SK-N-DZ (cell line): ENCODE measurements at regions not wholly inside any gene's neighbourhood (a gene's known extent, or its start where the extent isn't known, plus 50 kb on each side); places are given as distances from the start of the nearest gene placed in this dataset.

Source experiments
- DNase-seq: peaks from one replicate; pipeline ENCODE4 v3.0.0-alpha.2; 2015; ENCODE audit warnings: low spot score

- DNase-seq = no peak
Measured at GRCh38 chr1:221459558-221459957, 282.3 kb downstream of the DUSP10 start.

DNA sequence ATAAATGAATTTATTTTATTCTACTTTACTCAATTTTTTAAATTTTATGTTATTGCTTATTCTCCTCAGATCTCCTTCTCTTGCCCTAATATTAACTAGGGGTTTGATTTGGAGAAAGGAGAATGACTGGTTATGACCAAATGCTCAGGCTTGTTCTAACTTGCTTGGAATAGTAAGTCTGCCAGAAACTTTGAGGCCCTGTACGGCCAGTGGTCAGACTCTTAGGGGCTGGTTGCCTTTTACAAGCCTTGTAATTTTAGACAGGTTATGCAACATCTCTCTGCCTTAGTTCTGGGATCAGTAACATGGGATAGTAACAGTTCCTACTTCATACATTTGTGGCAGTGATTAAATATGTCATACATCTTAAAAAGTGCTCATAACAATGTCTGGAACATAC, 279.5 kb downstream of the DUSP10 start:
- no peak for DNase-seq

DNA sequence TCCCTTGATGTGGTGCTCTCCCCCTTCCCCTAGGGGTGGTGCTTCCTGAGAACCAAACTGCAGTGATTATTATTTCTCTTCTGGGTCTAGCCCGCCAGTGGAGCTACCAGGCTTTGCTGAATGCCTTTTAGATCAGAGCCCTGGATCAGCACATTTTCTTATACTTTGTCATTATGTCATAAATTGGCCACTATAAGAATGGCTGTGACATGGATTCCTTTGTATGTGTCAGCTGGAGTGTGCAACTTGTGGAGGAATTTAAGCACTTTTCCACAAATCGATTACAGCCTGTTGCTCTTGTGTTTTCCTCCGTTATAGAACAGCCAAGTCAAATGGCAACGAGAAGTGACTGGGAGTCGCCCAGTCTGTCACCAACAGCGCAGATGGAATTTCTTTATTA, 273.3 kb downstream of the DUSP10 start:
- DNase-seq = no peak

DNA sequence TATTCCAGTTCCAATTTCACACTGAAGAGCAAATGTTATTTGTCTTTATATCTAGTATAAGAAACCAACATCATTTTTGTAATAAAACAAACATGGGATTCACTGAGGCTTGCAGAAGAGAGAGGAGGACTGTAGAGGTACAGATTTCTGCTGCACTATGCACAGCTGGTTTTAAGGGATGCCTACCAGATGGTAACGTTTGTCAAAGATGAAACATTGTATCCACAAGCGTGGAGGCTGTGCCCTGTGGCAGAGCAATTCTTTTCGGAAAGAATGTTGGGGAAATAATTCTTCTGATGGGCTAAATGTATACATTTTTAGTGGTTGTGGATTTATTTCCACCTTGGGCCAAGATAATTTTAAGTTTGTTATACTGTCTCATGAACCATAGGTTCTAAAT, 272.4 kb downstream of the DUSP10 start:
- no peak for DNase-seq

- no peak for DNase-seq
Measured at GRCh38 chr1:221470000-221470698, 271.7 kb downstream of the DUSP10 start.

DNA sequence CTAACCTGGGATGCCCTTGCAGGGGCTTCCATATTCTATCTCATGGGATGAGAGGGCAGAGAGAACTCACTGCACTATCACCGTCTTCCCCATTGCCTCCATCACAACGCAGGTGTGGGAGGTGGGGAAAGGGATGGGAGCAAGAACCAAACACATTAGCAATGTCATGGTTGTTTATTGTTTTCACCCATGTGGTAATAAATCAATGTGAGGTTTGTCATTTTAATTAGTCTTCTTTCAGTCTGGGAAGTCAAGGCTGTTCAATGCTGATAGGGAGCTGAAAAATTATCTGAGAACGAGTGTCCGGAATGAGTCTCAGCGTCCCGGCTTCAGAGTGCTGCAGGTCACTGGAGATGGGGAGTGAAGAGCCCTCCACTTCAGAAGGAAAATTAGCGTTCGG, 268.5 kb downstream of the DUSP10 start:
- no peak for DNase-seq

GRCh38 chr1:221477252-221477651, 264.6 kb downstream of the DUSP10 start:
- no peak for DNase-seq

DNA sequence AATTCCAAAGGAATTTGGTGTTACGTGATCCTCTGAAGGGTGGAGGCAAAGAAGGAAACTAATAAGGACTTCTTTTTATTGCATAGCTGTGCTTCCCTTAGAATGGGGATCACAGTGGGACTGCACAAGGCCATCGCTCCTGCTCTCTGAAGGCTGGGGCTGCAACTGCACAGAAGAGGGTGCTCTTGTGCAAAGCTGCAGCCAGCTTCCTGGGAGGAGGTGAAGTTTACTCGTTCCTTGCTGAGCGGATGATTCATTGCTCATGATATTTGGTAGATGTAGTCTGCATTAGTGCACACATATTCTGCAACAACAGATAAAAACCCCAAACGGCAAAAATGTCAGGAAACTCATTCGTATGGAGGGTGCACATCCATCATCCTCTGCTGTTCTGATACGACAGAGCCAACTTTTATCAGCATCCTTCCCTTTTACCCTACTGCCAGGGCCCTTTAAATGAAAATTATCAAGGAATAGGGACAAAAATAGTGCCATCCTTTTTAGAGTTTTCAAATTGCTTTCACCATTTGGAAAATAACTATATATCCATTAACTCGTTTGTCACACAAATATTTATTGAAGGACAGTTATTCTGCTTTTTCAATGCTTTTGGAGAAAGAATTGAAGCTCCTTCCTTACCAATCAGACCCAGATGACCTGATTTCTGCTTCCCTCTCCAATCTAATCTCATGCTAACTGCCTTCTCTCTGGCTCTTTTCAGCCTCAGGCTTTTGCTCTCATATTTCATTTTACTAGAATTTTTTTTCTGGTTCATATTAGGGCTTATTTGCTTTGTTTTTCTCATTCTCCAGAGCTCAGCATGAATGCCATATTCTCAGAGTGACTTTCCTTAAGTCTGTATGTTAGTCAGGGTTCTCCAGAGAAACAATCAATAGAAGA, 263.6 kb downstream of the DUSP10 start:
- peak; percentile 46 for DNase-seq

- no peak for DNase-seq
Measured at GRCh38 chr1:221487781-221488524, 253.9 kb downstream of the DUSP10 start.

DNA sequence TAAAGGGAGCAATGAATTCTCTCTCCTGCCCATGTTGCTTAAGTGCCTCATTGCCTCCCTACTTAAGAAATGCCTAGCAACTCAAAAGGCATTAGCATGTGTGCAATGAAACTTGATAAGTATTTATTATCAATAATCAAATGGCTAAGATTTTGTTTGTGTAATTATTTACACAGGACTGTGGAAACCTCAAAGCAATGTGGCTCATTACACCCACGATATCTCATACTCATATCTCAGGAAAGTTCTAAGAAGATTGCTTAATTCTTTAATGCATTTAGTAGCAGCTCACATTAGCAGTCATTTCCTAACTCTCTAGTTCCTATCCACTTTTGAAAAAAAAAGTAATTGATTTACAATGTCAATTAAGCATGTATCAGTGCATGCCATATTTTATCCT, 253.3 kb downstream of the DUSP10 start:
- no peak for DNase-seq

- no peak for DNase-seq
Measured at GRCh38 chr1:221494670-221495069, 247.2 kb downstream of the DUSP10 start.

DNA sequence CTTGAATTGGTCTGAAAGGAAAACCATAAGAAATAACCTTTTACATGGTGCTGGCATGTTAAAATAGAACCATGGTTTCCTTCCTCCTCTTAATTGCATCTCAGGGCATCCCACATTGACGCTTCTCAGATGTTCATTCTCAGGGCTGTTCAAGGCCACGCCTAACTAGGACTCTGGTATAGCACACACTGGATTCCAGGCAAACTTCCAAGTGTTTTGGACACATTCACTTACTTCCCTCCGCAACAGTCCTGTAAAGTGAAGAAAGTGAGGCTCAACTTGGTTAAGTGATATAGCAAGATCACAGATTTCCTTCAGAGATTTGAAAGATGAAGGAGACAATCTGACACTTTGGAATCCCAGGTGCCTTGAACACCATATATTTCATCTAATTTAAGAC, 244.8 kb downstream of the DUSP10 start:
- DNase-seq = no peak

- no peak for DNase-seq
Measured at GRCh38 chr1:221503268-221503667, 238.6 kb downstream of the DUSP10 start.

DNA sequence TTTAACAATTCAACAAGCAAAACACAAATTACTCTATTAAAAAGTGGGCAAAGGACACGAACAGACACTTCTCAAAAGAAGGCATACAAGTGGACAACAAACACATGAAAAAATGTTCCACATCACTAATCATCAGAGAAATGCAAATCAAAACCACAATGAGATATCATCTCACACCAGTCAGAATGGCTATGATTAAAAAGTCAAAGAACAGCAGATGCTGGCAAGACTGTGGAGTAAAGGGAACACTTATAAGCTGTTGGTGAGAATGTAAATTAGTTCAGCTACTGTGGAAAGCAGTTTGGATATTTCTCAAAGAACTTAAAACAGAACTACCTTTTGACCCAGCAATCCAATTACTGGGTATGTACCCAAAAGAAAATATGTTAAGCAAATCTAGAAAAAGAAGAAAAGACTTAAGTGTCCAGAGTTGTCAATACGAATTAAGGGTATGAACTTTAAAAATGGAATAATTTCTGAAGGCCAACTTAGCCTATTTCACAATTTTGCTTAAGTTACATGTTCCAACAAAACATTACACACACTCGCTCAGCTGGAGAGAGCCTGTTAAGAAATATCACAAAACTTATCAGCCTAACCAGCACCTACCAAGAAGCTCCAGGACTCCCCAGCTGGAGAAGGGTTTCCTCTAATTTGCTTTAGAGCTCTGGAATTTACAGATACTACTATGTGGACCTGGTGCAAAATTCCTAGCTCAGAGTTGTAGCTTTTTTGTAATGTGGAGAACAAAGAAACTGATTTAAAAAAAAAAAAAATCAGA, 232.1 kb downstream of the DUSP10 start:
- DNase-seq = no peak

- DNase-seq = peak; percentile 50
Measured at GRCh38 chr1:221510793-221511503, 230.9 kb downstream of the DUSP10 start.

DNA sequence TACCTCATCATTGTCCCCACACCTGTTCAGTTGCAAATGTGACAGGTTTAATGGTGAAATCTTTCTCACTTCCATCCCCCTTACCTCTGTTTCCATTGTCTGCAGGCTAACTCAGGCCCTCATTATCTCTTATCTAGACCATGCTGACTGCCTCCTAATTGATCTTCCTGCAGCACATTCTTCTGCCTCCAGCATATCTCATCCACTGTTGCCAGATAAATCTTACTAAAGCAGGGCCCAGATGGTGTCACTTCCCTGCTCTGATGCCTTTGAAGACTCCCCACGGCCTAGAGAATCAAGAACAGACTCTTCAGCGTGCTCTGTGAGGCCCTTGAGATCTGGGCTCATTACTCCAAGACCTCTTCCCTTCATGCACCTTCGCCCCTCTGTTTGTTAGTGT, 230.1 kb downstream of the DUSP10 start:
- peak; percentile 74 for DNase-seq

DNA sequence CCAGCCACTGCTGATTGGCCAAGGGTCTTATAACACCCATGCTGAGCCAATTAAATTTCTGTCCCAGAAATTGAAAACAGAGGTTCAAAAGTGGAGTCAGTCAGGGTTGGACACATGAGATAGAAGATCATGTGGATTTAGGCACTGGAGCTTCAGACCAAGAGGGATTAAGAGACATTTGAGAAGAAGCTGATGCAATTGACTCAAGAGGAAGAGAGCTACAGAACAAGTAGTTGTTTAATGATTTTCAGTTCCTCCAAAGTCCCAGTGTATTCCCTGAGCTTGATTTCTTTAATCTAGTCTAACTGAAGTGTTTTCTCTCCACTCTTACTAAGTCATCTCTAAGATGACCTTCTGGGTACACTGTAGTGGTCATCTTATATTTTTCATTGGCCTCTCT, 227.1 kb downstream of the DUSP10 start:
- DNase-seq = no peak

GRCh38 chr1:221515496-221515895, 226.4 kb downstream of the DUSP10 start:
- no peak for DNase-seq

GRCh38 chr1:221517961-221518360, 223.9 kb downstream of the DUSP10 start:
- DNase-seq = no peak

DNA sequence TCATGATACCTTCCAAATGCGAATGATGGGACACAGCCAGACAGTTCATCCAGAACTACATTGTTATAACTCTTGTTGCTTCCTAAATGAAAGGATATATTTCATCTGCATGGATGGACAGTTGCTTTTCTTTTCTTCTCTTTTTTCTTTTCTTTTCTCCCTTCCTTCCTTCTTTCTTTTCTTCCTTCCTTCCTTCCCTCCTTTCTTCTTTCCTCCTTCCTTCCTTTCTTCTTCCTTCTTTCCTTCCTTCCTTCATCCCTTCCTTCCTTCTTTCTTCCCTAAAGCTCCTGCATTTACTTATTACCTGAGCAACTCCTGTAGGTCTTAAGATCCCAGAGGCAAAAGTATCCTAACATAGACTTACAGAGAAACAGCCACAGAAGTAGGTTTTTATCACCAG, 221.6 kb downstream of the DUSP10 start:
- DNase-seq = no peak

DNA sequence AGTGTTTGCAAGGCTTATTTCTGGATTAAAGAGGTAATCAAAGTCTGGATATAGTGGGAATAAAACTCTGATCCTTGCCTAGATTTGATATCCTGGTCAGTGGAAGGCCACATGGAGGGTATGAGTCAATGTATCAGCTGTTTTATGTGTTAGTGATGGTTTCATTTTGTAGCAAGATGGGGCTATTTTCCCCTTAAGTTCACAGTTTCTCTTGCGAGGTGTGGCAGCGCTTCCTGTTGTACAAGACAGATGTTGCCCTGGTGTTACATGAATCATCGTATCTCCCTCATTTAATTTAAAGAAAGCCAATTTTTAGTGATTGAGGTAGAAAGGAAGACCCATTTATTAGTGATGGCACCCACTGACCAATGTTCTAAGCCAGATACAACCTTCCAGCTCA, 220.2 kb downstream of the DUSP10 start:
- no peak for DNase-seq
